ENCODE measurements at regions not wholly inside any gene's neighbourhood (a gene's known extent, or its start where the extent isn't known, plus 50 kb on each side); places are given as distances from the start of the nearest gene placed in this dataset.

DNA sequence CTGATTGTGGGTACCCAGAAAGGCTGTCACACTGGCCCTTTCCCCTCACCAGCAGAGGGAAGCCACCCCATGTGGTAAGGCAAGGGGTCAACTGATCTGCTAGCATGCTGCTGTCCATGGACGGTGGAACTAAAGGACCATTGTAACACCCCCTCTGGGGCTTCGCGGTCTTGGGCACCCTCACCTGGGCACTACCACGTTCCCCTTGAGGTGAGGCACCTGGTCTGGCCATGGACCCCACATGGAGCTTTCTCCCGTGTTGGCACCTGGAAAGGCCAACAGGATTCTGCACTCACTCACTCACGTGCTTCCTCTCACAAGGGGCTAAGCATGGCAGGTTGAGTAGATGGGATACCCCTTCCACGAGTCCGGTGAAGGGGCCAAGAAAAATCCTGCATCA, 72.0 kb upstream of the RFX3 start:
- Mint-ChIP-seq H3K36me3 (ENCODE audit: low read depth) (no peaks in the 10 kb centered on the region), H3K27me3 (no peaks in the 10 kb centered on the region), H3K27ac (no peak overlapping the region), H3K9me3 (no peaks in the 10 kb centered on the region), H3K4me3 (no peak overlapping the region), H3K4me1 (ENCODE audit: low read depth) (no peaks in the 10 kb centered on the region)
- ChIA-PET CTCF (no interaction called here), POLR2A (no interaction called here)
- DNase-seq (no peak), ATAC-seq (ENCODE audit: poor library complexity) (no peak)
- H3K4me1 ChIP-seq (ENCODE audit: insufficient read depth, low read length), result no peaks in the 10 kb centered on the region
- H3K36me3 ChIP-seq (ENCODE audit: insufficient read depth, low read length), result no peaks in the 10 kb centered on the region
- no peak overlapping the region for H3K4me3 ChIP-seq (ENCODE audit: low read length)
- no peaks in the 10 kb centered on the region for H3K27me3 ChIP-seq (ENCODE audit: control insufficient read depth in 1 of 2, insufficient read depth in 2 of 2, low read length in 2 of 2)
- intact Hi-C loops (cut with DNase I, micrococcal nuclease), result no loop called here
- no peaks in the 10 kb centered on the region for H3K9me3 ChIP-seq (ENCODE audit: control insufficient read depth in 1 of 2, insufficient read depth in 1 of 2, low read length in 2 of 2)
- TF ChIP-seq, protein P1, sequence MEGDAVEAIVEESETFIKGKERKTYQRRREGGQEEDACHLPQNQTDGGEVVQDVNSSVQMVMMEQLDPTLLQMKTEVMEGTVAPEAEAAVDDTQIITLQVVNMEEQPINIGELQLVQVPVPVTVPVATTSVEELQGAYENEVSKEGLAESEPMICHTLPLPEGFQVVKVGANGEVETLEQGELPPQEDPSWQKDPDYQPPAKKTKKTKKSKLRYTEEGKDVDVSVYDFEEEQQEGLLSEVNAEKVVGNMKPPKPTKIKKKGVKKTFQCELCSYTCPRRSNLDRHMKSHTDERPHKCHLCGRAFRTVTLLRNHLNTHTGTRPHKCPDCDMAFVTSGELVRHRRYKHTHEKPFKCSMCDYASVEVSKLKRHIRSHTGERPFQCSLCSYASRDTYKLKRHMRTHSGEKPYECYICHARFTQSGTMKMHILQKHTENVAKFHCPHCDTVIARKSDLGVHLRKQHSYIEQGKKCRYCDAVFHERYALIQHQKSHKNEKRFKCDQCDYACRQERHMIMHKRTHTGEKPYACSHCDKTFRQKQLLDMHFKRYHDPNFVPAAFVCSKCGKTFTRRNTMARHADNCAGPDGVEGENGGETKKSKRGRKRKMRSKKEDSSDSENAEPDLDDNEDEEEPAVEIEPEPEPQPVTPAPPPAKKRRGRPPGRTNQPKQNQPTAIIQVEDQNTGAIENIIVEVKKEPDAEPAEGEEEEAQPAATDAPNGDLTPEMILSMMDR (IDR thresholded peaks at IDR 0.05), result no peak
- no peak overlapping the region for H3K27ac ChIP-seq (ENCODE audit: low read depth in 1 of 2, low read length in 2 of 2)

DNA sequence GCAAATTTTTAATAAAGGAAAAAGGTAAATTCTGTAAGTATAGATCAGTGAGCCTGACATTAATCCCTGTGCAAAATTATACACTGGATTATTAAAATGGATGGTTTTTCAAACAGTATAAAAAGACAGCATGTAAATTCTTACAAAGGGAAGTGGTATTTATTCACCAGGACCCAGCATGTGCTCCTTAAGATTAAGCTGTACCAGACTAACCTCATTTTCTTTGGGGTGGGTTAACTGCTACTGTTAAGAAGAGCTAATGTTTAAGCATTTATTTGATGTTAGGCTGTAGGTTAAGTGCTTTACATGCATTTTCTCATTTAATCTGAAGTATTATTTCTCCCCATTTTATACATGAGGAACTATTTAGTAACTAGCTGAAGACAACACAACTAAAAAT, 60.3 kb upstream of the RFX3 start:
- Histone ChIP-seq H3K27ac (ENCODE audit: low read depth in 1 of 2, low read length in 2 of 2) (no peak overlapping the region), H3K9me3 (ENCODE audit: control insufficient read depth in 1 of 2, insufficient read depth in 1 of 2, low read length in 2 of 2) (peaks cover 0 to 49% of the 10 kb centered on the region in 2 experiments), H3K36me3 (ENCODE audit: insufficient read depth, low read length) (no peaks in the 10 kb centered on the region), H3K4me1 (ENCODE audit: insufficient read depth, low read length) (no peaks in the 10 kb centered on the region), H3K27me3 (ENCODE audit: control insufficient read depth in 1 of 2, insufficient read depth in 2 of 2, low read length in 2 of 2) (no peaks in the 10 kb centered on the region), H3K4me3 (ENCODE audit: low read length) (no peak overlapping the region)
- TF ChIP-seq, protein P1 (IDR thresholded peaks at IDR 0.05), result no peak
- Mint-ChIP-seq H3K27ac (no peak overlapping the region), H3K4me3 (no peak overlapping the region), H3K36me3 (ENCODE audit: low read depth) (peaks cover 49% of the 10 kb centered on the region), H3K27me3 (no peaks in the 10 kb centered on the region), H3K4me1 (ENCODE audit: low read depth) (no peaks in the 10 kb centered on the region), H3K9me3 (peaks cover 31% of the 10 kb centered on the region)
- intact Hi-C loops (cut with DNase I, micrococcal nuclease), result no loop called here
- ChIA-PET CTCF (no interaction called here), POLR2A (interaction anchor here (0.8 kb wide), 1 partner anchor 59 kb away, joined by 4 read pairs; no protein-coding TSS in a partner anchor)
- DNase-seq (no peak), ATAC-seq (ENCODE audit: poor library complexity) (no peak)

DNA sequence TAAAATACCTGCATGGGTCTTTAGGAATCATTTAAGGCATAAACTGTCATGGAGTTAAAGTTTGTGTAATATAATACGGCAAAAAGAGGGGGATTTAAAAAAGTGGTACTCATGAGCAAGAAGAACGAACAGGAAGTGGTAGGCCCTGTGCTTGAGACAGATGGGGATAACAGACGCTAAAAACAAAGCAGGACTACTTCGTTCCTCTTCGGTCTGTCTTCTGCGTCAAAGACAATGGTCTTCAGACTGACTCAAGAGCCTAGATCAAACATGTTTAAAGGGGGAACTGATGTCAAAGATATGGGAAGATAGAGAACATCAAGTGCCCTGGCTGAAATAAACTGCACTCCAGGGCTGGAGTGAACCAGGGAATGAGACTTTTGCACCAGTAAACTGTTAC, 59.8 kb upstream of the RFX3 start:
- Histone ChIP-seq H3K4me3 (ENCODE audit: low read length) (no peak overlapping the region), H3K27me3 (ENCODE audit: control insufficient read depth in 1 of 2, insufficient read depth in 2 of 2, low read length in 2 of 2) (no peaks in the 10 kb centered on the region), H3K9me3 (ENCODE audit: control insufficient read depth in 1 of 2, insufficient read depth in 1 of 2, low read length in 2 of 2) (peaks cover 0 to 53% of the 10 kb centered on the region in 2 experiments), H3K27ac (ENCODE audit: low read depth in 1 of 2, low read length in 2 of 2) (no peak overlapping the region), H3K4me1 (ENCODE audit: insufficient read depth, low read length) (no peaks in the 10 kb centered on the region), H3K36me3 (ENCODE audit: insufficient read depth, low read length) (no peaks in the 10 kb centered on the region)
- Mint-ChIP-seq H3K27me3 (no peaks in the 10 kb centered on the region), H3K9me3 (peaks cover 32% of the 10 kb centered on the region), H3K36me3 (ENCODE audit: low read depth) (peaks cover 49% of the 10 kb centered on the region), H3K4me3 (no peak overlapping the region), H3K27ac (no peak overlapping the region), H3K4me1 (ENCODE audit: low read depth) (no peaks in the 10 kb centered on the region)
- ATAC-seq (ENCODE audit: poor library complexity) (no peak), DNase-seq (no peak)
- TF ChIP-seq, protein P1 (IDR thresholded peaks at IDR 0.05), result no peak
- ChIA-PET POLR2A (interaction anchor here (0.8 kb wide), 1 partner anchor 9 kb away, joined by 3 read pairs; no protein-coding TSS in a partner anchor), CTCF (no interaction called here)
- intact Hi-C loops (cut with DNase I, micrococcal nuclease), result no loop called here

Measured in CD4-positive, alpha-beta T cell (primary cell).